Endodermal cell (in vitro differentiated cells): ENCODE measurements at regions not wholly inside any gene's neighbourhood (a gene's known extent, or its start where the extent isn't known, plus 50 kb on each side); places are given as distances from the start of the nearest gene placed in this dataset.
A peak's percentile ranks its signal among the peaks of the same experiment; 100 is the strongest.

ENCODE experiments used
- DNase-seq: peaks from one replicate; pipeline ENCODE4 v3.0.0-alpha.2; 2017
- H3K27ac ChIP-seq: 2 replicates; pipeline ENCODE4 v1.5.1; 2013; ENCODE audit warnings: mild to moderate bottlenecking, low read depth, low read length, moderate library complexity
- H3K27me3 ChIP-seq: 2 replicates; pipeline ENCODE4 v1.6.1; 2013; ENCODE audit warnings: mild to moderate bottlenecking, low read length, moderate library complexity; ENCODE audit not compliant: insufficient read depth, control insufficient read depth, poor library complexity, severe bottlenecking
- H3K36me3 ChIP-seq: 2 replicates; pipeline ENCODE4 v1.7.0; 2013; ENCODE audit warnings: mild to moderate bottlenecking, low read length, moderate library complexity; ENCODE audit not compliant: control insufficient read depth, insufficient read depth
- H3K4me1 ChIP-seq: one replicate; pipeline ENCODE4 v1.7.0; 2013; ENCODE audit warnings: low read length; ENCODE audit not compliant: control insufficient read depth, insufficient read depth
- H3K4me3 ChIP-seq: 2 replicates; pipeline ENCODE4 v1.5.1; 2013; ENCODE audit warnings: mild to moderate bottlenecking, low read length, moderate library complexity
- H3K9ac ChIP-seq: 2 replicates; pipeline ENCODE4 v1.6.1; 2013; ENCODE audit warnings: mild to moderate bottlenecking, low read length, moderate library complexity; ENCODE audit not compliant: poor library complexity, severe bottlenecking; ENCODE audit errors: extremely low read depth
- H3K9me3 ChIP-seq: 2 replicates; pipeline ENCODE4 v1.6.1; 2013; ENCODE audit warnings: mild to moderate bottlenecking, low read length, moderate library complexity; ENCODE audit not compliant: control insufficient read depth
- H3K27ac Mint-ChIP-seq: 2 replicates; pipeline ENCODE4 v1.8.0; 2020; ENCODE audit warnings: mixed read lengths
- H3K27me3 Mint-ChIP-seq: 2 replicates; pipeline ENCODE4 v1.8.0; 2021; ENCODE audit warnings: mild to moderate bottlenecking, mixed read lengths; ENCODE audit not compliant: insufficient read depth
- H3K36me3 Mint-ChIP-seq: 2 replicates; pipeline ENCODE4 v1.8.0; 2020; ENCODE audit warnings: low read depth, mixed read lengths
- H3K4me1 Mint-ChIP-seq: 2 replicates; pipeline ENCODE4 v1.8.0; 2020; ENCODE audit warnings: mixed read lengths
- H3K4me3 Mint-ChIP-seq: 2 replicates; pipeline ENCODE4 v1.8.0; 2020; ENCODE audit warnings: mild to moderate bottlenecking, moderate library complexity, mixed read lengths
- H3K9me3 Mint-ChIP-seq: 2 replicates; pipeline ENCODE4 v1.8.0; 2020; ENCODE audit warnings: mild to moderate bottlenecking, mixed read lengths
- CTCF ChIP-seq: fragments of 200-600 bp; sonication (generic); conservative IDR thresholded peaks from 2 replicates; pipeline ENCODE4 v1.5.0; 2021; ENCODE audit warnings: antibody characterized with exemption, mild to moderate bottlenecking
- WGBS, 2 experiments: methylation state at CpG; one replicate each; pipeline versions ENCODE4 v1.1.5 to v1.1.7; 2013; ENCODE audit warnings: missing lambda C conversion rate in 2 of 2, mixed read lengths in 1 of 2; ENCODE audit not compliant: insufficient coverage in 1 of 2, insufficient read length in 1 of 2; 5-methylcytosine and 5-hydroxymethylcytosine counted together

DNA sequence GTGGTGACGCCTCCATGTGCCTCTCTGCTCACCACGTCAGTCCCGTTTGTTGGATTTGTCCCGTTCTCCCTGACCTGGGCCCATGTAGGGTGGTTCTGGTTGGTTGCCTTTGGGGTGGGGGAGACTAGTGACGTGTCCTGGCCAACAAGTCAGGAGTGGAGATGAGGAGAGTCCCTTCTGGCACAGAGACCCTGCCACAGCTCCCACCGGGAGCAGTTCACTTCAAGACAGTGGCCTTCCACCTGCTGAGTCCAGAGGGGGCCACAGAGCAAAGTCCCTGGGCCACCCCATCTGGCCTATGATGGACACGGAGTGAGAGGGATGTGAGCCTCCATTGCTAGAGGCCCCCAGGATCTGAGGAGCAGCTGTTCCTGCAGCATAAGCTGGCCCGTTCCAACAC lies 405.6 kb downstream of the TCERG1L start:
- no peak for TF ChIP-seq CTCF
- H3K4me3 ChIP-seq = no peak overlapping the region
- H3K4me1 Mint-ChIP-seq = peaks cover 4% of the 10 kb centered on the region
- DNase-seq = peak; percentile 17
- H3K4me1 ChIP-seq = no peaks in the 10 kb centered on the region
- no peak overlapping the region for H3K4me3 Mint-ChIP-seq
- no peak overlapping the region for H3K9ac ChIP-seq
- no peaks in the 10 kb centered on the region for H3K36me3 ChIP-seq
- H3K27ac ChIP-seq = no peak overlapping the region
- no peaks in the 10 kb centered on the region for H3K9me3 ChIP-seq
- no peaks in the 10 kb centered on the region for H3K27me3 ChIP-seq
- peaks cover 2% of the 10 kb centered on the region for H3K27me3 Mint-ChIP-seq
- H3K9me3 Mint-ChIP-seq = peaks cover 2% of the 10 kb centered on the region
- H3K27ac Mint-ChIP-seq = no peak overlapping the region
- WGBS, 2 experiments = 91 to 92% methylated on average over 4 to 8 of the region's 8 CpGs
- peaks cover 1% of the 10 kb centered on the region for H3K36me3 Mint-ChIP-seq

GRCh38 chr10:130910848-130911247 lies 400.7 kb downstream of the TCERG1L start:
- no peak overlapping the region for H3K27ac Mint-ChIP-seq
- Histone ChIP-seq H3K27me3 (no peaks in the 10 kb centered on the region), H3K9me3 (no peaks in the 10 kb centered on the region), H3K4me3 (no peak overlapping the region), H3K4me1 (no peaks in the 10 kb centered on the region), H3K9ac (no peak overlapping the region), H3K27ac (no peak overlapping the region), H3K36me3 (no peaks in the 10 kb centered on the region)
- 72% methylated on average over 2 of the region's 2 CpGs; no CpG with 5 or more reads in 1 of the 2 experiments for WGBS, 2 experiments
- H3K9me3 Mint-ChIP-seq = peaks cover 13% of the 10 kb centered on the region
- no peak overlapping the region for H3K4me3 Mint-ChIP-seq
- DNase-seq = no peak
- H3K27me3 Mint-ChIP-seq = peaks cover 5% of the 10 kb centered on the region
- peaks cover 2% of the 10 kb centered on the region for H3K36me3 Mint-ChIP-seq
- H3K4me1 Mint-ChIP-seq = no peaks in the 10 kb centered on the region
- no peak for TF ChIP-seq CTCF

DNA sequence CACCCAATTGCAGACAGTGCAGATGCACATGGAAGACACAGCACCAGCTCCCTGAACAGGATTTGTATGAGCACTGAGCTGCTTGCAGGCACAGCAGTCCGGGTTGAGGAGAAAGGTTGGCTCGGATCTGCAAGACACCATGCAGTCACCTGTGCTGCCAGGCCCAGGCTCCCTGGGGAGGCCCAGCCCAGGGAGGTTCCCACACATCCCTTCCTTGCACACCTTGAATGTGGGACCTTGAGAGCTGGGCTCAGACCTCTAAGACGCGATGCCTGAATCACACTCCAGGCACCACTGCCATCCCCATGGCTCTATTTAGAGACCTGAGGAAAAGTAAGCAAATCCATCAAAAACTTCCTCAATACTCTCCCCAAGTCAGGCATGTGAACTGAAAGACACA lies 397.7 kb downstream of the TCERG1L start:
- Histone ChIP-seq H3K4me1 (no peaks in the 10 kb centered on the region), H3K9me3 (no peaks in the 10 kb centered on the region), H3K27ac (no peak overlapping the region), H3K36me3 (no peaks in the 10 kb centered on the region), H3K9ac (no peak overlapping the region), H3K27me3 (no peaks in the 10 kb centered on the region), H3K4me3 (no peak overlapping the region)
- H3K9me3 Mint-ChIP-seq = peaks cover 16% of the 10 kb centered on the region
- TF ChIP-seq CTCF = no peak
- H3K27ac Mint-ChIP-seq = no peak overlapping the region
- H3K4me1 Mint-ChIP-seq = no peaks in the 10 kb centered on the region
- peak; percentile 21 for DNase-seq
- peaks cover 2% of the 10 kb centered on the region for H3K36me3 Mint-ChIP-seq
- H3K27me3 Mint-ChIP-seq = peaks cover 9% of the 10 kb centered on the region
- H3K4me3 Mint-ChIP-seq = no peak overlapping the region
- WGBS, 2 experiments = 90 to 96% methylated on average over 3 to 4 of the region's 4 CpGs
